Stimulated activated CD8-positive, alpha-beta memory T cell treated with anti-CD3 and anti-CD28 coated beads, Interleukin-15, amount 100 ng/mL, for 24 hours (primary cell): ENCODE measurements at regions not wholly inside any gene's neighbourhood (a gene's known extent, or its start where the extent isn't known, plus 50 kb on each side); places are given as distances from the start of the nearest gene placed in this dataset.
"Not testable (repeated sequence)": the region's sequence is repeated elsewhere in the genome, so short reads cannot be mapped to it uniquely, and the experiment has no call there.

ENCODE experiments used
- DNase-seq: peaks from one replicate; pipeline ENCODE4 v3.0.0-alpha.2; 2020; ENCODE audit warnings: low read depth

DNA sequence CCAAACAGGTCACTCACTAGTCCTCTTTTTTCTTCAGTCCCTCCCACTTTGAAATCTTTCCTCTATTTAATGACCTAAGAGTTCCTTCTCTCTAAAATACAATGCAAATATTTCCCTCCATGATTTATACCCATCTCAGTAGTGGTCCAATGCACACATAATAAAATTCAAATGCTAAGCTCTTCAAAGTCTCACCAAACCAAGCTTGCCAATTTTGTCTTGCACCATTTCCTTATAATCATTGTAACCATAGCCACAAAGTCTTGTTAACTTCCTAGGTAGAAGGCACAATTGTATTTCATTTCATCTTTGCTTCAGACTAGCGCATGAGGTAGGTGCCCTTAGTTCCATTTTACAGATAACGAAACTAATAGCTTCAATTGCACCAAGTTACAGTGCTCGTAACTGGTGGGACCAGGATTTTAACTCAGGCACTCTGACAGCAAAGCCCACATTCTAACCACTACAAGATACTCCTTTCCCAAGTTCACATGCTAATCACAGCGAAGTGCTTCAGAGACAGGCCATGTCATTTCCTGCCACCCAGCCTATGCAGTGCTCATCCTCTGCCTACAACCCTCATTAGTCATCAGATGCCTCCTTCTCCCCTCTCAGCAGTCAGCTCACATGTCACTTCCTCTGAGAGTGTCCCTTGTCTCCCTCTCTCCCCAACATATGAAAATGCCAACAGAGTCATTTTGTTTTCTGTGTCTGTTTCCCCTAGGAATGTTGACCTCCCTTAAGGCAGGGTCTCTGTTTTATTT, 66.9 kb upstream of the PPARGC1A start:
- DNase-seq: no peak

DNA sequence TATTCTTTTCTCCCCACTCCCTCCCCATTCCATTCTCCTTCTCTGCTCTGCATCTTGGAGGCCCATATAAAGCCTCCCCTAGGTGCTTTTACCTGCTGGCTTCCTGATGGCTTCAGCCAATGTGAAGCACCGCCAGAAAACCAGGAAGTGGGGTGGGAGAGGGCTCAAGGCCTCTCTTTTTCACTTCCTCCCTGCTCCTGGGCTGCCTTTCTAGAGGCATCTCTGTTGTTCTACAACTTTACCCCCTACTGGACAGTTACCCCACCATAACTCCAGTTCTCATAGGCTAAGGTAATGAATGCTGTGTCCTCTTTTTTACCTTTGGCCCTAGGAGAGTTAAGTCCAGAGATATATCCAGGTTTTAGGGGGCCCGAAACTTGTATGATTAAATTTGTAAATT, 62.4 kb upstream of the PPARGC1A start:
- DNase-seq: no peak

DNA sequence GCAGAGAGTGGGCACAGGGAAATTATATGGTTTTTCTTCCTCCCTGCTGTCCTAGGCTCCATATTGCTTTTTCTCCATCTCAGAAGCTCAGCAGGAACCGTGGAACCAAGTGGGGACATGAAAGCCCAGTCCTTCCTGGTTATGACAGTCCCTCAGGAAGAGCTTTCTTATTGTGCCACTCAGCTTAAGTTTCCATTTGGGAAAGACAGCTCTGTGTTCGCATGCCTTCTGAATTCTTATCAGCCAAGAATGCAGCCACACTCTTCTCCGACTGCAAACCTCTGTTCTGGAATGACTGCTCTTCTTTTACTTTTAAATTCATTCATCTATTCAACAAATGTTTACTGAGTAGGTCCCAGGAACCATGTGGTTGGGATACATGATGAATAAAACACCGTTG, 58.0 kb upstream of the PPARGC1A start:
- no peak for DNase-seq

DNA sequence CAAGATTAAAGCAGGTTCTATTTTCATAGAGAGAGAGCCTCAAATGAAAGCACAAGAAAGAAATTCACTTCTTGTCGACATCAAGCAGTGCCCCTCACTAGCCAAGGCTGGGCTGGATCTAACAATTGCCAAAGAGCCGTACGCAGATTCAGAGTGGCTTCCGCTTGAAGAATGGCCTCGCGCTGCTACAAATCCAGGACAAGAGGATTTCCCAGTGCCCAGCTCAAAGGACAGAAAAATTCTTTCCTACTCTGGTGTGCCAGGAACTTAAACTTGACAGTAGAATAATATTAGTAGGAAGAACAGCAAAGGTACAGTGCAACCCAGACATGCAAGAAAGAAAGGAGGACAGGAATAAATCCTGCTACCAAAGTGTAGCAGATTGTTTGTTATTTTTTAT, 56.5 kb upstream of the PPARGC1A start:
- no peak for DNase-seq

DNA sequence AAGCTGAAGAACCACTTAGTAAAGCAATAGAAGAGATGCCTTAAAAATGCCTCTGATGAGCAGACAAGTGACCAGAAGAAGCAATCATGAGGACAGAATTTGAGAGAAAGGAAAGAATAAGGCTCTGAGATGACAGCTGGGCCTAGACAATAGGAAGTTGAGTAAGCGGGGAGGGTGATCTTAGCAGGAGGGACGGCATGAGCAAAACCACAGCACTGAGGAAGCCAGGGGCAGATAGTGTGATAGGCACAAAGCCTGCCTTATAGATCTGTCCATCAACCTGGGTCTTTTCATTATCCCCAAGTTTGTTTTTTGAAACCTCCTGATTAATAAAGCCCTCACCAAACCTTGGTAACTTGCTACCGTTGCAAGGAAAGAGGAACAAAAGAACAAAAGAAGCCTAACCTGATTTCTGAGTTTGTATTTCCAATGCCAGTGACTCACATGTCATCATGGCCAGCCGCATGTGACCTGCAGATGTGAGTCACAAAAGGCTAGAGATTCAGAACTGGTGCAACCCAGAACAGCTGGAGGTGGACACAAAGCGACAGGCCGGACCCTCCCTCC, 55.7 kb upstream of the PPARGC1A start:
- no peak for DNase-seq

DNA sequence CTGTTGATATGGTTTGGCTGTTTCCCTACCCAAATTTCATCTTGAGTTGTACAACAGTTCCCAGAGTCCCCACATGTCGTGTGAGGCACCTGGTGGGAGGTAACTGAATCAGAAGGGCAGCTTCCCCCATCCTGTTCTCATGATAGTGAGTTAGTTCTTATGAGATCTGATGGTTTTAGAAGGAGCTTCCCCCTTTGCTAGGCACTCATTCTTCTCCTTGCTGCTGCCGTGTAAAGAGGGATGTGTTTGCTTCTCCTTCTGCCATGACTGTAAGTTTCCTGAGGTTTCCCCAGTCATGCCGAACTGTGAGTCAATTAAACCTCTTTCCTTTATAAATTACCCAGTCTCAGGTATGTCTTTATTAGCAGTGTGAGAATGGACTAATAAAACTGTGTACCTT, 54.7 kb upstream of the PPARGC1A start:
- not testable (repeated sequence) for DNase-seq

DNA sequence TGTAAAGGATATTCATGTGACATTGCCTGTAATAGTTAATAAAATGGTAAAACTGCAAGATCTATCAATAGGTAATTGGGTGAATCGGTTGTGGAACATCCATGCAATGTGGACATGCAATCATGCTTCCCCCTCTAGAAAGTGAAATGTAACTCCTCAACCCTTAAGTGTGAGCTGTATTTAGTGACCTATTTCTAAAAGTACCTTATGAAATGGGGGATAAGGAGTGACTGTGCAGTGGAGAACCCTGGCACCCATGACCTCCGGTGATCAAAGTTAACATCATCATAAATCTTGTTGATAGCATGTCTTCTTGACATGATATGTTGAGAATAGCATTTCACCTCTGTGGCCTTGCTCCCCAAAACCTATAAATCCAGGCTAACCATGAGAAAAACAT, 53.6 kb upstream of the PPARGC1A start:
- DNase-seq: no peak

DNA sequence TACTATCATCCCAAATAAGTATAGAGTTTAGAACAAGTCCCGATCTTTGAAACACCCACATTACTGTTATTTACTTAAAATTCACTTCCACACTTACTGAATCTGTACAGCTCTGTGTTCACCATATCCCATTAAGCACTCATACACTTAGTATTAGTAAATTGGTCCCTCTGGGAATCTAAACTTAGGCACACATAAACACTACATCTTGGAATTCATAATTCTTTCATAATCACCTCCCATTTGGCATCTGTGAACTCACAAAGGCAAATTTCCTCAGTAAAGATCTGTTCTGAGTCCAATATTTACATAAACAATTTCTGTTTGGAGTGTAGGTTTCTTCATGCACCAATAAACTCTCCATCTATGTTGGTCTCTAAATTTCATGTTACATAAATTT, 52.6 kb upstream of the PPARGC1A start:
- no peak for DNase-seq
